ENCODE measurements at regions not wholly inside any gene's neighbourhood (a gene's known extent, or its start where the extent isn't known, plus 50 kb on each side); places are given as distances from the start of the nearest gene placed in this dataset.

DNA sequence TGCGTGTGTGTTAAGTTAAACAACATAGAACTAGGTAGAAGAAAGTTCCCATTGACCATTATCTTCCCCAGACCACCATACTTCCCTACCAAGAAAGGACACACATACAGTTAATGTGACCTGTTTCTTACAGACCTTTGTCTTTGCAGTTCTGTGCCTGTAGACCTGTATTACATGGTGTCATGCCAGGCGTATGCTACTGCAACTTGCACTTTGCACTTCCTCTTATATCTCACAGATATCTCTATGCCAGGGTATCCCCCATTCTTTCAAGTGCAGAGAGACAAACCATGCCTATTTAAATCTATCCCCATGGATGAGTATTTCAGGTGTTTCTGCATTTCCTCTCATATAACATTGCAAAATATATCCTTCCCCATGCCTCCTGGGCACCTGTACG lies 136.8 kb upstream of the PKDCC start:
- TF ChIP-seq, protein P1, sequence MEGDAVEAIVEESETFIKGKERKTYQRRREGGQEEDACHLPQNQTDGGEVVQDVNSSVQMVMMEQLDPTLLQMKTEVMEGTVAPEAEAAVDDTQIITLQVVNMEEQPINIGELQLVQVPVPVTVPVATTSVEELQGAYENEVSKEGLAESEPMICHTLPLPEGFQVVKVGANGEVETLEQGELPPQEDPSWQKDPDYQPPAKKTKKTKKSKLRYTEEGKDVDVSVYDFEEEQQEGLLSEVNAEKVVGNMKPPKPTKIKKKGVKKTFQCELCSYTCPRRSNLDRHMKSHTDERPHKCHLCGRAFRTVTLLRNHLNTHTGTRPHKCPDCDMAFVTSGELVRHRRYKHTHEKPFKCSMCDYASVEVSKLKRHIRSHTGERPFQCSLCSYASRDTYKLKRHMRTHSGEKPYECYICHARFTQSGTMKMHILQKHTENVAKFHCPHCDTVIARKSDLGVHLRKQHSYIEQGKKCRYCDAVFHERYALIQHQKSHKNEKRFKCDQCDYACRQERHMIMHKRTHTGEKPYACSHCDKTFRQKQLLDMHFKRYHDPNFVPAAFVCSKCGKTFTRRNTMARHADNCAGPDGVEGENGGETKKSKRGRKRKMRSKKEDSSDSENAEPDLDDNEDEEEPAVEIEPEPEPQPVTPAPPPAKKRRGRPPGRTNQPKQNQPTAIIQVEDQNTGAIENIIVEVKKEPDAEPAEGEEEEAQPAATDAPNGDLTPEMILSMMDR (IDR thresholded peaks at IDR 0.05): no peak
- no peak for TF ChIP-seq POLR2A (IDR thresholded peaks at IDR 0.05; ENCODE audit: low read length)
- no peak for TF ChIP-seq CEBPB (IDR thresholded peaks at IDR 0.05)
- no peak for TF ChIP-seq EHMT2 (IDR thresholded peaks at IDR 0.05; ENCODE audit: low read depth)

All from A549 (cell line).